HUDEP-2 (cell line): ENCODE measurements at regions not wholly inside any gene's neighbourhood (a gene's known extent, or its start where the extent isn't known, plus 50 kb on each side); places are given as distances from the start of the nearest gene placed in this dataset.

Source experiments
- DNase-seq, 76 experiments: peaks; one replicate each; lab custom pipeline; 2025; ENCODE audit not compliant: unreplicated experiment in 76 of 76; lab: John Stamatoyannopoulos, UW

DNA sequence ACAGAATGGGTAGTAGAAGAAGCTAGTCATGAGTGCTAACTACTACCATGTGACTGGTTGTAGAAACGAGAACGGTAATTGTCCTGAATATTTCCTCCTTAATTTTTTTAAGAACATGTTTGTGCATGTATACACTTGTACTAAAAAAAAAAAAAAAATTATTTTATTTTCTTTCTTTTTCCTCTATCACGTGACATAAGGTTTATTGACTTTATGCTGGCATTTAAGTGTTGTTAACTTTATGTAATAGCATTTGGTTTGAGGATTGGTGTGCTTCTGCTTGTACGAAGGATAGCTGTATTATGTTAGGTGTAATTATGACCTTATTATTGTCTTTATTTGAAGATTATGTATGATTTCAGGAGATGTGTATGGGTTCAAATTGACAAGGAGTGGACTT lies 349.1 kb upstream of the PTPRD start:
- DNase-seq = no peak

DNA sequence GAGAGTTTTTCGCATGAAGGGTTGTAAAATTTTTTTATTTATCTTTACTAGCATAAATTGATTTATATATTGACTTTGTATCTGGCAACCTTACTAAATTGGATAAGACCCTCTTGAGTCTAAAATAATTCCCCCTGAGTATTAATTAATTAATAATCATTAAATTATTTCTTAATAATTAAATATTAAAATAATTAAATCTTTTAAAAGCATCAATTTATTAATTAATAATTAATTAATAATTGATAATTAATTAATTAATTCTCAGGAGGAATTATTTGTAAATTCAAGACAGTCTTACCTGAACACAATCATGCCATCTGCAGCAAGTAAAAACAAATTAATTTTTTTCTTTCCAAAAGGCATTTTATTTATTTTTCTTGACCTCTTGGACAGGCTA lies 370.4 kb upstream of the PTPRD start:
- no peak for DNase-seq

GRCh38 chr9:10999646-11000045 lies 386.8 kb upstream of the PTPRD start:
- no peak for DNase-seq

DNA sequence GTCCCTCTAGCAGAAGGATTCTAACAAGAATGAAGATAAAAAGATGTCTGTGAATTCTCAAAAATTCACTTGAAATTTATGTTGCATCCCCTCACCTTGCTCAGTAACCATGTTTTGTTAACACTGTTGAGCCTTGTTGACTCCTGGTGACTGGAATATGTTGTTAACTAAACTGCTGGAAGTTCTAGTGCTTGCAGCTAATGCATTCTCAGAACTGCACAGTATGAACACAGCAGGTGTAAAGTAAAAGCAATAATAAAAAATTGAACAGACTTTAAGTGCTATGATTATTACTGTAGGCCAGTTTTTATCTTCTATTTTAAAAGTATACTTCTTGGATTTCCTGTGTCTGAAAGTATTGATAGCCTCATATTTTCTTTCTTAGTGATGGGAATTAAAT lies 388.7 kb upstream of the PTPRD start:
- no peak for DNase-seq

DNA sequence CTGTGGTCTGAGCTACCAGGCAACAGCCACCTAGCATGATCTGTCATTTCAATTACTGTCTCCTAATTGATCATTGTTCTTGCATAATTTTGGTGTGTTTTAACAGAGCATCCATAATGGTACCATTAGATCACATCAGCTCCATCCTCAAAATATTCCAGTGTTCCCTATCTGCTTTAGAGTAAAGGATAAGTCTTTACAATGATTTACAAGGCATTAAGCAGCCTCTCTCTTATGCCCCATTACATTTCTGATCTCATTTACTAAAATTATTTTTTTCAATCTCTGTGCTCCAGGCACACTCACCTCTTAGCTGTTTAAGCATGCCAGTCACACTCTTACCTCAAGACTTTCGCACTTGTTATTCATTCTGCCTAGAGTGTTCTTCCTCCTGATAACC lies 389.9 kb upstream of the PTPRD start:
- DNase-seq = no peak

- DNase-seq = no peak
Measured at GRCh38 chr9:11003836-11004235, 391.0 kb upstream of the PTPRD start.

DNA sequence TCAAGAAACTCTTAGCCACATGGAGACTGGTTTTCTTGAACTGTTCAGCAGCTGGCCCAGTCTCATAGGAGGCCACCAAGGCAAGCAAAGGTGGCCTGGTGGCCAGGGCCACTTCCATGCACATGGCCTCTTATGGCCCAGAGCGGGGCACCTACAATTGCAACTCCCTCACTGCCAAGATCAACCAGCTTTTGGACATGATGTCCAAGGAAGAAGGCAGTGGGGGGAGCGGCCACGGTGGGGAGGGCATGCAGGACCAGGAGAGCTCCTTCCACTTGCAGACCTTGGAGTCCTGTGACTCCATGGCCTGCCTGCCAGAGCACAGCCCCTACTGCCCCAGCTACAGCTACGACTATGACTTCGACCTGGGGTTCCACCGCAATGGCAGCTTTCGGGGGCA lies 398.9 kb upstream of the PTPRD start:
- DNase-seq = no peak

DNA sequence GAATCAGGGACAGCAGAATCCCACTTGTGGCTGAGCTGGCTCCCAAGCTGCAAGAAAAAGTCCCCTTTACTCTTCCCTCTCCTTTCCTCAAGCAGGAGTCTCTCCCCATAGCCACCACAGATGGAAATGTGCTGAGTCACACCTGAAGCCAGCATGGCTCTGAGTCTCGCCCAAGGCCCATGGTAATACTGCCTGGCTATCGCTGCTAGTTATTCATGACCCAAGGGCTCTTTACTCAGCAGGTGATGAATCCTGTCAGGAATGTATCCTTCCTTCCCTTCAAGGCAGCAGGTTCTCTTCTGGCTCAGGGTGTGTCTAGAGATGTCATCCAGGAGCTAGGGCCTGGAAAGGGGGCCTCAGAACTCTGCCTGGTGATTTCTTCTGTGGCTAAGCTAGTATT lies 403.3 kb upstream of the PTPRD start:
- DNase-seq = no peak

DNA sequence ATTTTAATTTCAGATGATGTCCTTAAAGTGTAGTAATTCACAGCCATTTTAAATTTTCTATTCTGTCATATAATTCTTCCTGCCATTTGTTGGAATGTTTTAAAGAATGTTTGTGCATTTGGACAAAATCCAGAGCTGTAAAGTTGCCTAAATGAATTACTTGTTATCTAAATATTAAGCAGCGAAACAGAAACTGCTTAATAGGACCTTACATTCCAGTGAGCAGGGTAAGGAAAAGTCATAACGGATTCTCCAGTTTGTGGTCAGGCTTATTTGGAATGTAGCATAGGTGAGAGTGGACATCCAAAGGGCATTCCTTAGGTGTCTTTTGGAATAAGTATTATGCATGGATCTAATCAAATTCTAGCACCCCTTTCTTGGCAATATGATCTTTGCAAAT lies 410.4 kb upstream of the PTPRD start:
- DNase-seq = no peak

GRCh38 chr9:11025775-11026174 lies 413.0 kb upstream of the PTPRD start:
- no peak for DNase-seq

GRCh38 chr9:11038366-11038765 lies 425.6 kb upstream of the PTPRD start:
- DNase-seq = no peak

DNA sequence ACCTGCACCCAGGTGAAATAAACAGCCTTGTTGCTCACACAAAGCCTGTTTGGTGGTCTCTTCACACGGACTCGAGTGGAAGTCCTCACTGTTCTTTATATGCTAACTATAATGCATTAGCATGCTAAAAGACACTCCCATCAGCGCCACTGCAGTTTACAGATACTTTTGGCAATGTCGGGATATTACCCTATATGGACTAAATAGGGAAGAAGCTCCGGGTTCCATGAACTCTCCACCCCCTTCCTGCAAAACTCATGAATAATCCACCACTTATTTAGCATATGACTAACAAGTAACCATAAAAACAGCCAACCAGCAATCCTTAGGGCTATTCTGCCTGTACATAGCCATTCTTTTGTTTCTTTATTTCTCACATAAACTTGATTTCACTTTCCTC lies 426.2 kb upstream of the PTPRD start:
- no peak for DNase-seq

- DNase-seq = no peak
Measured at GRCh38 chr9:11045589-11045988, 432.8 kb upstream of the PTPRD start.

DNA sequence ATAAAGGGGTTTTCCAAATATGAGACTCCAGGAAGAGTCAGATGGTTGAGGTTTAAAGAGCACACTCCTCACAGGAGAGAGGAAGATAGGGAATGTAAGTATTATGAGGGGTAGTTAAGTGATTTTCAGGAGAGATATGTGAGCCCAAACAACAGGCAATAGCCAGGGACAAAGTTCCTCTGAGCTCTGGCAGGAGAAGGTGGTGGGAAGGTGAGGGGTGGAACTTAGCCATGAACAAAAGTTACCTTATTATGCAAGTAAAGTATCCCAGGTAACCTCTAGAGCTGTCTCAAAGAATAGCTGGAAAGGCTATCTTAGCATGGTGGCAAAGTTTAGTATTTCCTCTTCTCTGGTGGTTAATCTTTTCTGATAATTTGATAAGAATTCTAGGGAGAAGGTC lies 450.5 kb upstream of the PTPRD start:
- DNase-seq = no peak

GRCh38 chr9:11064909-11065308 lies 452.1 kb upstream of the PTPRD start:
- DNase-seq = no peak

DNA sequence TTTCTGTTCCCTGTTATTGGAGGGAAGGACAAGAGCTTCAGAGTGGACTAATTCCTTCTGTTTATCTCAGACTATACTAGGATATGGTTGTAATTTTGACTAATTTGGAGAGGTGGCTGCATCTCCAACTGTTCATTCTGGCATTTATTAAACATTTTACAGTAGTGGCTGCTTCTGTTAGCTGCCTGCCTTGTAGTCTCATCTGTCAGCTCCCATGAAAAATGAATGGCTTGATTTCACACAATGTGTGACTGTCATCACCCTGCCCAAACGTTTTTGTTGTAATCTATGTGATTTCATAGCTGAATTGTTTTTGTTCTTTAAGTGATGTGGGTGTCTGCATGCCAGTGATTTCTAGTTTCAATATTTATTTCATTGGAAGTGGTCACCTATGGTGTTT lies 459.4 kb upstream of the PTPRD start:
- no peak for DNase-seq

DNA sequence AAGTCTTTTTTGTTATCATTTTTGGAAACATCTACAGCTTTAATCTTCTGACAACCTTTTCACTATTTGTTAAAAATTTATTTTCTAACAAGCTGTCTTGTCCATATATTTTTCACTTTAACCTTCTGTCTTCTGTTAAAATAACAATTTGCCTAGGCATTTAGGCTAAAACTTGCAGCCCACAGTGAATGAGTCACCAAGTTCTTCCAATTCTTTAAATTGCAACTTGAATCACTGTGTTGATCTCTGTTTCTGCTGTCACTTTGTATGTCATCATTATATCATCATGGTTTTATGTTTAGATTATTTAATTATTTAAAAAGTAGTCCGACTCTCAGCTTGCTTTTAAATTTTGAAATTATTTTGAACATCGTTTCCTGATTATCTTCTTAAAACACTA lies 473.8 kb upstream of the PTPRD start:
- no peak for DNase-seq

DNA sequence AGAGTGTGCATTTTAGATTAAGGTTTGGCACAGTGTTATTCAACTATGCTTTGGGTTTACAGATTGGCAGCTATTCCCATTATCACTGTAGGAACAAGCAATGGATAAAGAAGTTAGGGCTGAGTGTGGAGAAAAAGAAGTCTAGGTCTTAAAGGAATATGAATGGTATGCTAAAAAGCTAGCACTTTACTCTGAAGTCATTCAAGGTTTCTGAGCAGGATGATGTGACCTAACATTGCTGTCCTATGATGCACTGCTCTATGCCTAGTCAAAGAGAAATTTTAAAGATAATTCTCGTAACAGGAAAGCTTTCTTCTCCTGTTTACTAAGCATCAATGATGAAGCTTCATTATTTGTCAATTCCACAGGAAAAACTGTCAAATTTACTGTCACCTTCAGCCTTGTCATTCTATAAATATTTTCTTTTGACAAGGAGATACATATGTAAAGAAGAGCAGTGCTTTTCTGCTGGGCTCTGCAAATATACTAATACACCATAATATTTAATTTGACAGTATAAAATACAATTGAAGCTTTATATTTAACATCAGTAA lies 476.1 kb upstream of the PTPRD start:
- no peak for DNase-seq

- no peak for DNase-seq
Measured at GRCh38 chr9:11092974-11093373, 480.2 kb upstream of the PTPRD start.

GRCh38 chr9:11097020-11097419 lies 484.2 kb upstream of the PTPRD start:
- DNase-seq = no peak

DNA sequence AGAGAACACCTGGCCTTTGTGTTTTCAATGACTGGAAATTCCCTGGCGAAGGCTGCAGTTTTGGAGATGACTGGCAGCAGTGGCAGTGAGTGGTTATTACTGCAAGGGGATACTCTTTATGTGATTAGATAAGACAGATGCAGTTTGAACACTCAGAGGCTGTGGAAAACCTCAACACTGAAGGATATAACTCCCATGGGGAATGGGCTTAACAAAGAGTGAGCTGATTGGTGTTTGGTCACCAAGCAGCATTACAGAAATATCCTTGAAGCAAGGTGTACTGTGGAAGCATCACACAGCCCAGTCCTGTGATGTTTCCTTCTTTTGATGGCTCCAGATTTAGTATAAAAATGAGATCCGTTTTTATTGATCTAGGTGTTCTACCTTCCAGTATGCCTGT lies 490.7 kb upstream of the PTPRD start:
- DNase-seq = no peak

GRCh38 chr9:11107196-11107595 lies 494.4 kb upstream of the PTPRD start:
- no peak for DNase-seq

- no peak for DNase-seq
Measured at GRCh38 chr9:11128156-11128555, 515.4 kb upstream of the PTPRD start.

DNA sequence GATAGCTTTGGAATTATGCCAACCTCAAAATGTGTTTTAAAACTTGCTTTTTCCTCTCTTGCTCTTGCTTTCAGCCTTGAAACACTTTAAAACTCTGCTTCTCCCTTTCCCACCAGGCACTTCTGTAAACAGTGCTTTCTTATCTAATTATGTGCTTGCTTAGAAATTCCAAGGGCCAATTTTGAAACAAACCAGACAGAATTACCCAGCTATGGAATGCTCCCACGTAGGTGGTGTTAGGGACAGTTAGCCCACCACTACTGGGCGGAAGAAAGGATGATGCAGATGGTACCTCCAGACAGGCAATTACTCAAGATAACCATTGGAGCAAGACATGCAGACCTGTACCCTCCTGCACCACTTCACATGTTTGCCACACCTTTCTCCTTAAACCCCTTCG lies 523.0 kb upstream of the PTPRD start:
- no peak for DNase-seq
